HG03521 (cell line): ENCODE measurements at regions not wholly inside any gene's neighbourhood (a gene's known extent, or its start where the extent isn't known, plus 50 kb on each side); places are given as distances from the start of the nearest gene placed in this dataset.
"Not testable (repeated sequence)": the region's sequence is repeated elsewhere in the genome, so short reads cannot be mapped to it uniquely, and the experiment has no call there.

Experiments used
- ATAC-seq: cut with Tn5 transposase; IDR thresholded peaks from one replicate; pipeline ENCODE4 v1.9.1; 2021; ENCODE audit warnings: mild to moderate bottlenecking, moderate library complexity; ENCODE audit not compliant: unreplicated experiment

DNA sequence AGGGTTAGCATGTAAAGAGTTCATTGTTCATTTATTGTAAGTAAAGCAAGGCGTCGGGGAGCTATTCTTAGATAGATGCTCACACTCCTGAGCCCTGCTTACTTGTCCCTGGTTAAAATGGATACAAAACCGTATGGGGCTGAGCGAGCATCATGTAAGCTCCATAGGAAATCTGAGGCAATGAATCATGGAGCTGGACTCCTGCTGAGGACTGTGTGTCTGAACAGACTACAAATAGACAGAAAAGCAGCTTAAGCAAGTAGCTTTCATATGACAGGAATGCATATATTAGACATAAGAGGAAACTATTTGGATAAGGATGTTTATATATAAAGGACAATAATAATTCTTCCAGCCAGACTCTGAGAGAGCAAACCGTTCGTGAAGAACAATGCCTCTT is 604.9 kb upstream of the PTBP2 start:
- no peak for ATAC-seq

DNA sequence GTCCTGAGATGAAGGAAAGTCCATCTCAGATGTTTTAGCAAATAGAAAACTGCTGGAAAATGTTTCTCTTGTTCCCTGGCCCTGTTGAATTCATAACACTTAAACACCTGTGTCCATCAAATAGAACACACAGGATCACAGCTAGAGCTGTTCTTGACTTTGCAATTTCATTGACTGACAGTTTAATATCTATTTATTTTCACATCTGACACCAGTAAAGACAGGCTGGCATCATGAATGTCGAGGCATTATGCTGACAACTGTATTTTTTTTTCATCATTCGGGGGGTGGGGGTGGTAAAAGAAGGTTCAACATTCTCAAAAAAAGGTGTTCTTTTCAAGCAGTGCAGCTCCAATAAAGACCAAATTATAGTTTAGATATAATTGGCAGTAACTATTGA is 591.2 kb upstream of the PTBP2 start:
- ATAC-seq = no peak

DNA sequence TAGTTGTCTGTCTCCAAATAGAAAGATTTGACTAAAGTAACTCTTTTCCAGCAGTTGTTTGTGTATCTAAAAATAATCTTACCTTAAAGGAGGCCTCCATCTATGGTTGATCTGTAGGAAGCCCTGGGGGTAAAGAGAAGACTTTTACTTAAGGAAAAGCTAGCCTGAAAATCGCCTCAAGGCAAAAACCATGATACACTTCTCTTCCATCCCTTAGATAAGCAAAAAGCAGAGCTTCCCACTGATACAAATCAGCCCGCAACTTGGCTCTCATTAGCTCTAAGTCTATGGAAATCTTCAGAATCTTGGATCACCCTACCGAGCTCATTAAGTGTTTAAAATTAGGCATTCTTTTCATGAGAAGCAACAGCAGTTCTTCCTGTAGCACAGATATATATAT is 576.9 kb upstream of the PTBP2 start:
- ATAC-seq = no peak

DNA sequence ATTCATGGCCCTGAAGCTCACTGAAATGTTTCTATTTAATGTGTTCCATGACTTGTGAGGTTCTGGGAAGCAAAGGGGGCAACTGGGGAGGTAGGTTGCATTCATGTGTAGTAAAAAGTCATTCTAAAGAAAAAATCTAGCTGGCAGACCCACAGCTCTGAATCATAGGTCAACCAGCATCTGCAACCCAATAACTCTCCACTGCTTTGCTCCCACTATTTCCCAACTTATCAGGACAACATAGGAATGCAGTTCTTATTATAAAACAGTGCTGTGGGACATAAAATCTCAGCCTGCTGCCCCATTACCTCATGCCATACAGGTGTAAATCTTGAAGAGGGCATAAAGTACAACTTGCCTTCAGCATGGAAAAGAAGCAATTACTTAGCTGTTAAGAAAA is 576.1 kb upstream of the PTBP2 start:
- no peak for ATAC-seq

DNA sequence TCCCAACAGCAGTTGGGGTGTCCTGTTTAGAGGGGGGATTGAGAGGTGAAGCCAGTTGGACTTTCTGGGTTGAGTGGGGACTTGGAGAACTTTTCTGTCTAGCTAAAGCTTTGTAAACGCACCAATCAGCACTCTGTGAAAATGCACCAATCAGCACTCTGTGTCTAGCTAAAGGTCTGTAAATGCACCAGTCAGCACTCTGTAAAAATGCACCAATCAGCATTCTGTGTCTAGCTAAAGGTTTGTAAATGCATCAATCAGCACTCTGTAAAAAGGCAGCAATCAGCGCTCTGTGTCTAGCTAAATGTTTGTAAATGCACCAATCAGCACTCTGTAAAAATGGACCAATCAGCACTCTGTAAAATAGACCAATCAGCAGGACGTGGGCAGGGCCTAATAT is 568.6 kb upstream of the PTBP2 start:
- ATAC-seq = not testable (repeated sequence)

DNA sequence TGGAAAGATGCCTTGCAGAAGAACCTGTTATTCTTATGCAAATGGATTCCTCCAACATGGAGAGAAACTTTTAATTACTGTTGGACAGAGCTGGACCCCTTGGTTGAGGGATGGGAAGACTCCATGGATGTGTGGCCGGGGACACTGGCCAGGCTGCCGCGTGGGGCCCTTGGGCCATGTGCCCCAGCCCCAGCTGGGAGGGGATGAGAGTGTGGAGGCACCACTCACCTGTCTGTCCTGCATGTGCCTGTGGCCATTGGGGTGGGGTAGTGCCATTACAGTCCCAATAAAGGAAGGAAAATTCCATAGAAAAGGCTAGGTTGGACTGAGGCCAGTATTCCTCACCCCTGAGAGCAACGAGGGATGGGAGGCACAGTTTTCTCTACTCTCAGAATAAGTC is 564.5 kb upstream of the PTBP2 start:
- ATAC-seq = no peak

DNA sequence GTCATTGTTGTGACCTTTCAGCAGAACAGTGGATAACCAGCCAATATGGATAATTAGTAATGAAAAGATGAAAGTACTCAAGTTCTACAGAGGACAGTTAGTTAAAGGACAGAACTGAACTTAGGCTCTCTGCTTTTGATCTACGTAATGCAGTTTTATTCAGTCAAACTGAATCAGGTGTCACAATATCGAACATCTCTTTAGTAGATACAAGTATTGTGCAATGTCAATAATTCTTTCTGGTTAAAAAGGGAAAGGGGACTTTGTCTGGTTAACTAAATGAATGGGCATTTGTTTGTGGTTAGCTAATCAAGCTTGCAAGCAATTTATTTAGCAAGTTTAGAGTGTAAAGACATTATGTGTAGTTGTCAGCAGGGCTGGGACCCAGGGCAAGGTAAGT is 562.2 kb upstream of the PTBP2 start:
- no peak for ATAC-seq

DNA sequence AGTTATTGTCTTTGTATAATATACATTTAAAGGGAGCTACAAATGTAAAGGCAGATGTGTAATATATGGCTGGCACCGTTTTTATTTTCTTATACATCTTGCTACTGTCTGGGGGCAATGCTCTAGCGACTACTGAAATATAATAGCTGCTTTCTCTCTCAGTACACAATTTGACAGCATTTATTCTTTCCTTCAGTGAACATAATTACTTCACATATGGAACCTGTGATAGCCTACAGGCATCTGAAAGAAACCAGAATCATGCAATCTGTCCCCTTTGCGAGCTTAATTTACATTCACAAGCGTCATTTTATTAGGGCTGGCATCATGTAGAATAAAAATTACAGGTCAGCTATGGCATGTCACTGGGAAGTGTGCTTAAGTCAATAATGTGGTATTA is 557.5 kb upstream of the PTBP2 start:
- no peak for ATAC-seq

DNA sequence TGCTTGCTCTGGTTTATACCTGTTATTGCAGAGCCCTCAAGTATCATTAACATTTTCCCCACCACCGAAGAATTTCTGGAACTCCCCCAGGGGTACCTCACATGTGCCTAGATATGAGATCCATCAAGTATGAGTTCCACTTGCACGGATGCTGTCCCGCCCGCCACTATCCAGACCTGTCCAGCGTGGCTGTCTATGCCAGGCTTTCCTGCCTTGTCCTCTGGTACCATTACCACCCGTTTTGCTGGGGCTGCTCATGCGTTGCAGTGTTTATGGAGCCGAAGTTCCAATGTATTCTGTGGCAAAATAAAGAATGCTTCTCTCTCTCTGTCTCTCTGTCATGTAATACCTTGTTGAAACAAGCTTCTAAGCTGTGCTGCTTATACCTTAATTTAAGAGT is 543.5 kb upstream of the PTBP2 start:
- no peak for ATAC-seq

DNA sequence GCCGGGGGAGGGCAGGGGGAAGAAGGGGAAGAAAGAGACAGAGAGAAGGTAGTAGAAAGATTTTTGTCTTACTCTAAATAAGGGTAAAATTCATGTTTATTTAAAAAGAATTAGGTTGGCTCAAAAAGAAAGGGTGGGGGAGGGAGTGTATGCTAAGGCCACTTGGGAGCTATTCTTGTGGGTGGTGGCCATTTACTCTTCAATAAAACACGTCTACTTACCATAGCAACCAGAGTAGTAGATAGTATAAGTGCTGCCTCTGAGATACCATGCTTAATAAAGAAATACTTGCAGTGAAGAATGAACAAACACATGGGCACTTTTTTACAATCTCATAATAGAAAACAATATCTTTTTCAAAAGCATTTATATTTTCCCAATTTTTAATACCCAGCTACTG is 538.1 kb upstream of the PTBP2 start:
- ATAC-seq = no peak

DNA sequence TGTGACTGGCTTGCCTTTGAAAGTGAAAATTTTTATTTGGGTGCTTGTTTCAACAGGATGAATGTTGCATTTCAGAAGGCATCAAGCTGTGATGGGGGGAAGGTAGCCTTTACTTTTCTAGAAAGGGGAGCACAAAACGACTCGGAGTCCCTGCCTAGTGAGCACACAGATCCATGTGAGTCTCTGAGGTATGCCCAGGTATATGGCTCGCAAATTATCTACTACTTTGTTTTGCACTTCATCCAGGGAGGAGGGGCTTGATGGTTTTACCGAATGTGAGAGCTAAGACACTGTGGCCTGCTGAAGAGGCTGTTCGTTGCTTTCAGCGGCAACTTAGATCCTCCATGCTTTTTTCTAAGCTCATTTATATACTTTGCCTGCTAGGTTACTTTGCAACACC is 537.7 kb upstream of the PTBP2 start:
- no peak for ATAC-seq

DNA sequence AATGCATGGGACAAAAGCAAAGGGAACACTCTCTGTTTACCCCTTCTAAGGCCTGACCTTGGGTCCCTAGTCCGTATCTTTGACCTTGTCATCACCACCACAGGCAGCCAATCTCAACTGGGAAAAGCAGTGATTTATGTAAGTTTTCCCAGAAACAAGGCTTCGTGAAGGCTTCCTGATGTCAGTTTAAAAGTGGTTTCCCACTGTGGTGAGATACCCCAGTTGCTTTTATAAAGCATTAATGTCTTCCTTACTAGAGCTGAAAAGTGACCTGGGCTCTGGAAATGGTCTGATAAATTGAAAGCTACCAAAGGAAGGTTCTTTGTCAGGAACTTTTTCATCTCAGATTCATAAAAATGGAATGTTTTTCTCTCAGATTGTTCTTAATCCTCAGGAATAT is 536.4 kb upstream of the PTBP2 start:
- no peak for ATAC-seq

DNA sequence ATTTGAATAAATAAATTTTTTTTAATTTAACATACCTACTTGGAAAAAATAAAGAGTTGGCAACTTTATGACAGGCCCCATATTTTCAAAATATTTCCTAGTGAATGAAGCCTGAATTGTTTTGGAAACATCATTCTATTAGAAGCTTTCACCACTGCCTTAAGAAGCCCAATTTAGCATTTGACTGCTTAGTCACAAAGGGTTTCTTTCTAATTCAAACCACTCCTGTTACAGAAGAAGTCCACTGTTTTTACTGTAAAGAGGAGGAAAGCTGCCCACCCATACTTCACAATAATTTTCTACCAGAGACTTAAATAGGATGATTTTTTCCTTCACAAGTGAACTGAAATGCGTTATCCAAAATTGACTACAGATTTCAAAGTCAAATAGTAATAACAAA is 534.6 kb upstream of the PTBP2 start:
- ATAC-seq = no peak

DNA sequence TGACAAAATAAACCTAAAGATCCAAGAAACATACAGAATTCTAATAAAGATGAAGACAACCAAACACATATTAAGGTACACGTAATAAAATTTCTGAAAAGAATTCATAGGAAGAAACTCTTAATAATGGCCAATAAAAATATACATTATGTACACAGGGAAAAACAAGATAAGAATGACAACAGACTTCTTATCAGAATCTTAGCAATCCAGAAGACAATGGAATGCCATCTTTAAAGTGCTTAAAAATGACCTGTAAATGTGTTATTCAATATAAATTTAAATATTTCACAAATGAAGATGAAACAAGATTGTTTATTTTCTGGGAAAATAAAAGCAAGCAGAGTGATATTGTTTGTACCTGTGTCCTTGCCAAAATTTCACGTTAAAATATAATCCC is 530.4 kb upstream of the PTBP2 start:
- ATAC-seq = no peak

DNA sequence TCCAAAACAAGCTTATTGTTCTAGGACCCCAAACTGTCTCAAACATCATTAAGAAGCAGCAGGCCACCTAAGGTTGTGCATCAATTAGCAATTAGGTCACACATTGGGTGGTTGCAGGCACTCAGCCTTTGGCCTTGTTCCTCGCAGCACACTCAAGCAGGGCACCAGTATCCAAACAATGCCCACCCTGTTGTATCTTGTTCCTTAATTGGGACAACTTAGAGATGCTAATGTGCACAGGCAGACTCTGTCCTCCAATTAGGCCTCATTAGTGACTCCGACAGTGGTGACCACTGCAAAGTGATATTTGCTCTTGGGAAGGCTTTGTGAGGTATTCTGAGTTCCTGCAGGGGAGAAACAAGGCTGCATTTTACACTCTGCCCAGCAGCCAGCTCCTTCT is 515.1 kb upstream of the PTBP2 start:
- ATAC-seq = no peak

DNA sequence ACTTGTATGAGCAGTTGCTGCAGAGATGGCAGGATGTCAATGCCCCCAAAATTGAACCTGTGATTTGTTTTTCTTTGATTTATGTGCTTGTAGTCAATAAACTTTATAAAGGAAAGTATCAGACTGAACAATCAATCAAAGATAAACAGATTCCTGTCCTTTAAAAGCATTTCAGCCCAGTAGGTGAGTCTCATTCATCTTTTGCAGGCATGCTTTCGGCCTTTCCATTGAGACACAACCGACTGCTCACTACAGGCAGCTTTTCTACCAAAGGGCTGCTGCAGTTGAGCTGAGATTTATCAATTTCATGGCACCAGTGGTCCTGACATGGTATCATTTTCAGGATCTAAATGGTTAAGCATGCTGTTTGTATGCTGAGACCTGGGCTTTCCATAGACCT is 513.6 kb upstream of the PTBP2 start:
- ATAC-seq = no peak

DNA sequence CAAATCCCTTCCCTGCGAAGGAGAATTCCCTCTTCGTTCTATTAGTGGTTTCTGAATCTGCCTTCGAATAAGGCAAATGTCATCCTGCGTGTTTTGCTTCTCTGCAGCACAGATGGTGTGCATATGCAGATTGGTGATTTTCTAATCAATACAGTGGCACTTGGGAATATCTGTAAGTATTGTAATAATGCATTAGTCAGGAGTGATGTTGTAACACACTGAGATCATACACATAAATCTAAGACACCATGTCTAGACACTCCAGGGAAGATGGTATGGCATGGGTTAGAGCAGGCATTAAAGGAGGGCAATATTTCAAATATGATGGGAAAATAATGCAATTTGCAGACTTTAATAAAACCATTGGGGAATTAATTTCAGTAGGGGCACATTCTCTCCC is 513.2 kb upstream of the PTBP2 start:
- ATAC-seq = no peak

DNA sequence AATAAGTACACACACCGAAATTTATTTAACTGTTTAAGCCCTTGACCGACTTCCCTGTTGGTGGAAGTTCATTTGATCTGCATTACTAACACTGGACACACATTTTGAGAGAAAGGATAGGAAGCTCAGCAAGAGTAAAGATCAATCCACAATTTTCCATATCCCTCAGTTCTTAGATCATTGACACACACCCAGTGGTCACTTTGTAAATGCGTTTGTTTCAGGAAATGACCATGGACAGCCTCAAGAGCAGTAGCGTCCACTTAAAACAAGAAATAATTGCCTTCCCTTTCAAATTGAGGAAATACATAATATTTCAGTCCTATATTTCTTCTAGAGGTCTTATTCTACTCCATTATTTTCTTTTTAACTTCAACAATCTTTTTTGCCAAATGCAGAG is 511.5 kb upstream of the PTBP2 start:
- ATAC-seq = no peak

DNA sequence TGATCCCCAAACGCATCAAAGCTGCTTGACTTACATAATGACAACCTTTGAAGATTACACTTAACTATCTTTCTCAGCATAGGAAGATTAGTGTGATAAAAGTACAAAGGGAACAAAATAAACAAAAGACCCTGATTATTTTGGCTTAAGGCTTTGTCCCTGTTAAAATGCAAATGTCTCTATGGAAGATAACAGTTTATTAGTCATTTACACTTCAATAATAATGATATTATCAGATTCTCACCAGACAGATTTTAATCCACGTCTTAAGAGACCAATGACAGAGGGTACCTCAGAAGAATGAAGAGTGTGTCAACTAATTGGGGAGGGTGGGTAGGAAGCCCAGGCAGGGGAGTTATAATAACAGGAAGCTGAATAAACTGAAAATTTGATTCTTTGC is 510.4 kb upstream of the PTBP2 start:
- ATAC-seq = no peak

DNA sequence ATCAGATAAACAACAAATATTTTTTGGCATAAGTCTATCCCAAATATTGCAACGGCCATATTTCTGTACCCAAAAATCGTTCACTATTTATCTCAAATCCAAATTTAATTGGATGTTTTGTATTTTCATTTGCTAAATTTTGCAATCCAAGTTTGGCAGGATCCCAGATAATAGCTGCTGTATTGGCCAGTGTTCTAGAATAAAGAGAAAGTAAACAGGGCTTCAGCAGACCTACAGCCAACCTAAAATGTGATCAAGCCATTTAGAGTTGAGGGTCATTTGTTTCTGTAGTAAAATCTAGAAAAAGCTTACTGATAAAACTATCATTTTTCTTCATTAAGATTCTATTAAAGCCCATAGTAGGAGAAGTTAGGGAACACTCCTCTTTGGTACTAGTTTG is 506.6 kb upstream of the PTBP2 start:
- ATAC-seq = no peak

DNA sequence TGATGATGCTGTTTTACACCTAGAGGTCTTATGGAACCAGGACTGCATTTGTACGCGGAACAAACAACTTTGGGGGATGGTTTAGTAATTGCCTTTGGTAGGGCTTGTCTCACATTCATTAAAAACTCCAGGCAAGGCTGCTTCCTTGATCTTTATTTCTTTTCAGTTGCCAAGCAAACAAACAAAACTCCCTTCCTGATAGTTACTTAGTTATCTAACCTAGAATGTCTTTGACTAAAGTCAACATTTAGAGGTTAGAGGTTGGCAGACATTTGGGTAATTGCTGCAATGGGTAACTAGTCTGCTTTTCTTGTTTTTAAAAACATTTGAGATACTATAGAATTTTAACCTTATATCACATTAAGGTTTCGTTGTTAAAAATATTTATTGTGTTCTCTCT is 500.9 kb upstream of the PTBP2 start:
- ATAC-seq = no peak

DNA sequence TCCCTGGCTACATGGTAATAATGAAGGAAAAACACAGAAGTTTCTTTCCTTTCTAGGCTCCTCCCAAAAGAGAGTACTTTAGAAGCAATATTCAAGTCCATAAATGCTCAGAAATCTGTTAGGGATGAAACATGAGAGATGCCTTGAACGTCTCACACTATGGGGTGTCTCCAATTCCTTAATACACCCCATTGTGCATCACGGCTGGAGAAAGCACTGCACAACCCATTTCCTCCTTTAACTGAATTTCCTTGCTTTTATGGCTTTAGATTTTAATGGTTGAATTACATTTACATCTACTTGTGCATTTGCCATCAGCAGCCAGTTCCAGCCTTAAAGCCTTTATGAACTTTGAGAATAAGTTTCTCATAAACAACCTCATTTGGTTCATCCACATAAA is 498.9 kb upstream of the PTBP2 start:
- no peak for ATAC-seq

DNA sequence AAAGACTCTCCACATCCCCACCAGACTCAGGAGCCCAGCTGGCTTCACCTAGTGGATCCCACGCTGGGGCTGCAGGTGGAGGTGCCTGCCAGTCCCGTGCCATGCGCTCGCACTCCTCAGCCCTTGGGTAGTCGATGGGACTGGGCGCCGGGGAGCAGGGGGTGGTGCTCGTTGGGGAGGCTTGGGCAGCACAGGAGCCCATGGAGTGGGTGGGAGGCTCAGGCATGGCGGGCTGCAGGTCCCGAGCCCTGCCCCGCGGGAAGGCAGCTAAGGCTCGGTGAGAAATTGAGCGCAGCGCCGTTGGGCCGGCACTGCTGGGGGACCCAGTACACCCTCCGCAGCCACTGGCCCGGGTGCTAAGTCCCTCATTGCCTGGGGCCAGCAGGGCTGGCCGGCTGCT is 497.4 kb upstream of the PTBP2 start:
- not testable (repeated sequence) for ATAC-seq

DNA sequence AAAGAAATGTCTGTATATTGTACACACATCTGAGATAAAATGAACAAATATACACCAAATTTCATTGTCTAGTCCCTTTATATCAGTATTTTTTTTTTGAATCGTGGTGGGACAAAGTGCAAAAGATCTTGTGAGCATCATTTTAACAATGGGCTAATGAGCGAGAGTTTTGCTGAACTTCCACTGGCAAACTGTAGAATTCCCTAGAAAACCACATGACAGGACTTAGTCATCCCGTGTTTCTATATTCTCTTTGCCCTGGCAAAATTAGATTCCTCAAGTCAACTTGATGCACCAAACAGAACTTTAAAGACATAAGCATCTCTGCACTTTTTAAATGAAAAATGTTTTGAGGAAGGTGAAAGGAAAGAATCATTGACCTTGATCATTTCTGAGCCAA is 488.2 kb upstream of the PTBP2 start:
- ATAC-seq = no peak
